ENCODE measurements at regions not wholly inside any gene's neighbourhood (a gene's known extent, or its start where the extent isn't known, plus 50 kb on each side); places are given as distances from the start of the nearest gene placed in this dataset.

DNA sequence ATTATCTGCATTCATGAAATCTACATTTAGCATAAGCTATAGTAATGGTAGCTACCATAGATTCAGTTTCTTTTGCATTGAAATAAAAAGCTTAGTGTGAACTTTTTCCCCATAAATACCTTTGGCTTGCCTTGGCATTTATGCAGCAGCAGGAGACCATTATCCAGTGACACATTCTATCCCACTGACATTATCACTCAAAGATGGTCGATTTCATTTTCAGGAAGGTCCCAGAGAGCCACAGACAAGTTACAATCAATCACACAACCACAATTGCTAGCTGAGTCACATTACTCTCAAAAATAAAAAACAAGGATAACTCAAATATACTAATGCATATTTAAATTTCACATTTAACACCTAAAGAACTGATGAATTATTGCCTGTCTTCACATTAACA, 512.7 kb upstream of the CDH2 start:
- TF ChIP-seq, protein P1, sequence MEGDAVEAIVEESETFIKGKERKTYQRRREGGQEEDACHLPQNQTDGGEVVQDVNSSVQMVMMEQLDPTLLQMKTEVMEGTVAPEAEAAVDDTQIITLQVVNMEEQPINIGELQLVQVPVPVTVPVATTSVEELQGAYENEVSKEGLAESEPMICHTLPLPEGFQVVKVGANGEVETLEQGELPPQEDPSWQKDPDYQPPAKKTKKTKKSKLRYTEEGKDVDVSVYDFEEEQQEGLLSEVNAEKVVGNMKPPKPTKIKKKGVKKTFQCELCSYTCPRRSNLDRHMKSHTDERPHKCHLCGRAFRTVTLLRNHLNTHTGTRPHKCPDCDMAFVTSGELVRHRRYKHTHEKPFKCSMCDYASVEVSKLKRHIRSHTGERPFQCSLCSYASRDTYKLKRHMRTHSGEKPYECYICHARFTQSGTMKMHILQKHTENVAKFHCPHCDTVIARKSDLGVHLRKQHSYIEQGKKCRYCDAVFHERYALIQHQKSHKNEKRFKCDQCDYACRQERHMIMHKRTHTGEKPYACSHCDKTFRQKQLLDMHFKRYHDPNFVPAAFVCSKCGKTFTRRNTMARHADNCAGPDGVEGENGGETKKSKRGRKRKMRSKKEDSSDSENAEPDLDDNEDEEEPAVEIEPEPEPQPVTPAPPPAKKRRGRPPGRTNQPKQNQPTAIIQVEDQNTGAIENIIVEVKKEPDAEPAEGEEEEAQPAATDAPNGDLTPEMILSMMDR (IDR thresholded peaks at IDR 0.05; ENCODE audit: insufficient read depth, low read length): no peak
- DNase-seq (ENCODE audit: low read depth): no peak
- H3K4me3 ChIP-seq (ENCODE audit: low read depth, low read length): no peak overlapping the region

DNA sequence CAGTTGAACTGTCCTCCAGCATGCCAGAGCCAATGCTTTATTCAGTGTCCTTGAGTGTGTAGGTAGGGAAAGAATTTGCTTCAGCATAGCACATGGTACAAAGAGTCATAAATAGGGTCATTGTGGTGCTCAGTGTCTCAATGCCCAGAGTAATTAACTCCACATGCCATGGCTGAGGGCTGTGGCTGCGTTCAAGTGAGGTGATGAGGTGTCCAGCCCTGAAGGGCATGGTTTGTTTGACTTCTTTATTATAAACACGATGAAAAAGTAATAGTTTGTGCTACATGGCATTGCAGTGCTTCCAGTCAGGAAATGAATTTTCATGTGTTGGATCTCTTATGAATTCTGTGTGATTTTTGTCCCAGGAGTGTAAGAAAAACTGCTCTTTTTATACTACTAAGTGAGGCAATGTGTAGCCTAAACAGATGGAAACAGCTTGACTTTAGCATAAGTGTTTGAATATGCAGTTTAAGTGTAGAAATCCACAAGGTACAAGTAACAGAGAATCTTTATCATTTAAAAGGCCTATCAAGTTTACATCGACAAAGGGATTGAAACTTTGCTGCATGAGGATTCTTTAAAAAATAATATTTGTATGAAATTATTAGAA, 507.9 kb upstream of the CDH2 start:
- peak; percentile 3 for DNase-seq (ENCODE audit: low read depth)
- TF ChIP-seq, protein P1 (IDR thresholded peaks at IDR 0.05; ENCODE audit: insufficient read depth, low read length): no peak
- H3K4me3 ChIP-seq (ENCODE audit: low read depth, low read length): no peak overlapping the region

DNA sequence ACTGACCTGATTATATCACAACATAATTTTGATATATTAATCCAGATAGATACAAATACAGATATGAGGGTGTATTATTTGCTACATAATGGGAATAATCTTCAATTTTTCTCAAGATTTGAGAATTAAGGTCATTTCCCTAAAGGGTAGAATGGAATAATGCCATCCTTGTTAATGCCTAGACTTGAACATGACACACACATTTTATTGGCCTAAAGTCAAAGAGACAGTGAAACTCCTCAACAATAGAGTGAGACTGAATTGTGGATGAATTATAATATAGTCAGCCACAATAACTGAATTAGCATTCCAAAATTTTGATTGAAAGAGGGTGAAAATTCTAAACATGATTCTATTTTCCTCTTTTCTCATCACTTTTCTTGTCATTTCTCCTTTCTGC, 506.0 kb upstream of the CDH2 start:
- DNase-seq (ENCODE audit: low read depth): no peak
- H3K4me3 ChIP-seq (ENCODE audit: low read depth, low read length): no peak overlapping the region
- TF ChIP-seq, protein P1 (IDR thresholded peaks at IDR 0.05; ENCODE audit: insufficient read depth, low read length): no peak

- TF ChIP-seq, protein P1 (IDR thresholded peaks at IDR 0.05; ENCODE audit: insufficient read depth, low read length): no peak
- no peak overlapping the region for H3K4me3 ChIP-seq (ENCODE audit: low read depth, low read length)
- DNase-seq (ENCODE audit: low read depth): no peak
Measured at GRCh38 chr18:28669165-28669564, 492.2 kb upstream of the CDH2 start.

DNA sequence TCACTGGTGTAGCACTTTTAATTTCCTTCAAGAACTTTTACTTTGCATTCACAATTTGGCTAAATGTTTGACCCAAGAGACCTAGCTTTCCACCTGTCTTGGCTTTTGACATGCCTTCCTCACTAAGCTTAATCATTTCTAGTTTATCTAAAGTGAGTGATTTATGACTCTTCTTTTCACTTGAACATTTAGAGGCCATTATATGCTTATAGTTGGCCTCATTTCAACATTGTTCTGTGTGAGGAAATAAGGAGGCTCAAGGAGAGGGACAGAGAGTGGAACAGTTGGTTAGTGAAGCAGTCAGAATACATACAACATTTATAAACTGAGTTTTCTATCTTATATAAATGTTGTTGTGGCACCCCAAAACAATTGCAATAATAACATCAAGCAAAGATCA, 489.3 kb upstream of the CDH2 start:
- H3K4me3 ChIP-seq (ENCODE audit: low read depth, low read length): no peak overlapping the region
- TF ChIP-seq, protein P1 (IDR thresholded peaks at IDR 0.05; ENCODE audit: insufficient read depth, low read length): no peak
- peak; percentile 9 for DNase-seq (ENCODE audit: low read depth)

- TF ChIP-seq, protein P1 (IDR thresholded peaks at IDR 0.05; ENCODE audit: insufficient read depth, low read length): no peak
- H3K4me3 ChIP-seq (ENCODE audit: low read depth, low read length): no peak overlapping the region
- peak; percentile 43 for DNase-seq (ENCODE audit: low read depth)
Measured at GRCh38 chr18:28657961-28658360, 481.0 kb upstream of the CDH2 start.

DNA sequence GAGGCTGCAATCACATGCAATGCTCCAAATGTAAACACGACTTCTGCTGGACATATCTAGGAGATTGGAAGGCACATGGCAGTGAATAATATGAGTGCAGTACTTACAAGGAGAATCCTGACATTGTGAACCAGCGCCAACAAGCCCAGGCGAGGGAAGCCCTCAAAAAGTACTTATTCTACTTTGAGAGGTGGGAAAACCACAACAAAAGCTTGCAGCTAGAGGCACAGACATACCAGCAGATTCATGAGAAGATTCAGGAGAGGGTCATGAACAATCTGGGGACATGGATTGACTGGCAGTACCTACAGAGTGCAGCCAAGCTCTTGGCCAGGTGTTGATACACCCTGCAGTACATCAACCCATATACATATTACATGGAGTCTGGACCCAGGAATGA, 475.7 kb upstream of the CDH2 start:
- DNase-seq (ENCODE audit: low read depth): no peak
- TF ChIP-seq, protein P1 (IDR thresholded peaks at IDR 0.05; ENCODE audit: insufficient read depth, low read length): no peak
- H3K4me3 ChIP-seq (ENCODE audit: low read depth, low read length): no peak overlapping the region
